ENCODE measurements at regions not wholly inside any gene's neighbourhood (a gene's known extent, or its start where the extent isn't known, plus 50 kb on each side); places are given as distances from the start of the nearest gene placed in this dataset.

DNA sequence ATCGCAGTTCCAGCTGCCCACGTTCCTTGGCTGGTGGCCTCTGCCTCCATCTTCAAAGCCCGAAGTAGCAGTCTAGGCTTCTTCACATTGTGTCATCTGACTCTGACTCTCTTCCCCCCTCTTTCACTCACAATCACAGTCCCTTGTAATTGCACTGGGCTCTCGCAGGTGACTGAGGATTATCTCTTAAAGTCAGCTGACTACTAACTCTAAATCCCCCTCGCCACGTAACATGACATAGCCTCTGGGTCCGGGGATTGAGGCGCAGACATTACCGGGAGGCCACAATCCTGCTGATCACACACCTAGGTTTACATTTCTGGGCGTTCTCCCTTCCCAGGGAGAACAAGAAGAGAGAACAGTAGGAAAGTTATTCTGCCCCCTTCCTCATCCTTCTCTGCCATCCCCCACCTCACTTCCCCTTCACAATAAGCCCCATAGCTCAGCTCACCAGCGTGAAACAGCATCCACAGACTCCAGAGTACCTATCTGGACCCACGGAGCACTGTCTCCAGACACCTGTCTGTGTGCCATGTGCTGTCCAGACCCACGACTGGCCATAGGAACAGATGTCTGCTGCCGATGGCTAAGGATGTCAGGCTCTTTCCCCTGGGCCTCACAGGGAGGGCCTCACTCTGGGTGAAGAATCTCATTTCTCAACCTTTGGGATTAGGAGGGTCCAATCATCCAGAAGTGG lies 64.3 kb upstream of the FZD7 start:
- DNase-seq: no peak

DNA sequence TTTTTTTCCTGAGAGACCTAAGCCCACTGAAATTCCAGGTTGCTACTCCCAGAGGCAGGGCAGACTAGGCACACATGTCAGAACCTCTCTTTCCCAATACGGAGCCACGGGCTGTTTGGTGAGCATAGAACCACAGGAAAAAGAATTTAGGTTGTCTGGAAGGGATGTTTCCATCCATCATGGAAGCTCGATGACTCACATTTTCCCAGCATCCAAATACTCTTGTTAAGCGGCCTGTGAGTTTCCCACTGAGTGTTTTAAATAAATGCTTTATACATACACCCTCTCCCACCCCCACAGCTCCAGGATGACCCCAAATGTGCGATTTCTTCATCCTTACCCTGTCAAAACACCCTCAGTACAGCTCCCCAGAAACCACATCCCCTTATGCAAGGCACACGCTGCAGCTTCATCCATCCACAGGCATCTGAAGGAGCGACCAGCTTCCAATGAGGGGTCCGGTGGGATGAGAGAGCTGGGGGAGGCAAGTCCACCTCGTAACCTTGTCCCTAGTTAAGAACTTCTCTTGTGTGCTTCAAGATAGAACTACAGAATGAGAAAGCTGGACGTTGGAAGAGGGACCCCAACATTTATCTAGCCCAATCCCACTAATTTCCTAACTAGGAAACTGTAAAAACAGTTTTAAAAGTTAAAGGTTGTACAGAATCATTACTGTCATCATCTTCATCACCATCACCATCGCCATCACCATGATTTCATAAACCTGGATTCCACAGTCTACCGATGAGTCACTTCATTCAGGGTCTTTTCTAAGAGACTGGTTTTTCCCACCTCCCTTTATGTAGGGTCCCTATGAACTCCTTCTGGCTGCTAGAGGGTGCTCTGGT lies 63.5 kb upstream of the FZD7 start:
- DNase-seq: no peak

DNA sequence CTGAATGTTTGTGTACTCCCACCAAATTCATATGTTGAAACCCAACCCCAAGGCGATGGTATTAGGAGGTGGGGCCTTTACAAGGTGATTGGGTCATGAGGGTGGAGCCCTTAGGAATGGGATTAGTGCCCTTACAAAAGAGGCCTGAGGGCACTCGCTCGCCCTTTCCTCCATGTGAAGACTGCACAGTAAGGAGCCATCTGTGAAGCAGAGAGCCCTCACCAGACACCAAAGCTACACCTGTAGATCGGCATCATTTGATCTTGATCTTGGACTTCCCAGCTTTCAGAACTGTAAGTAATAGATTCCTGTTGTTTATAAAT lies 62.9 kb upstream of the FZD7 start:
- no peak for DNase-seq

DNA sequence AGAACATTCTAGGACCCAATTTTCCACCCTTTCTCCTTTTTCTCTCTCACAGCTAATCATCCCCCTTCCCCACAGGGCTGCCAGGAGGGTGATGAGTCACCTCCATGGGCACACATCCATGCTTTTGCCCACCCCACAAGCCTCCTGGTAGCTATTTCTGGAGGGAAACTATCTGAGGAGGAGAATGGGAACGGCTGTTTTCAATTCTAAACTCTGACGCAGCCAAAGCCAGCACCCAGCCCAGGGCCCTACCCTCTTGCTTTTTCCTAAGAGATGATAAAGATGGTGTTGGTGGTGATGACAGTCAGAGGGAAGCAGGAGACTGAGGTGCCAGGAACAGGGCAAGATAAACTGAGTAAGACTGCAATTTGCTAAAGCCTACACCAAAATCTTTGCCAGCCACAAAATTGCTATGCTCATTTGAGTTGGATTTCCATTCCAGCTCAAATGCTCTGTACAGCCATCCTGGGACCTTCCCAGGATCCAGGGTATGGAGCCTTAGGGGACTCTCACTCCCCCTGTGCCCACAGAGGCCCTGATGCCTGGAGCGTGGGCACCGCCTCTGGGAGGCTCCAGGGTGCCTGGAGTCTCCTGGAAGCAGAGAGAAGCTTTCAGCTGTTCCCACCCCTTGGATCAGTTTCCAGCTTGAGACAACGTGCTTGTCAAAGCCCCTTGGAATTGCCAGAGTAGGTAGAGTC lies 62.0 kb upstream of the FZD7 start:
- DNase-seq: no peak

DNA sequence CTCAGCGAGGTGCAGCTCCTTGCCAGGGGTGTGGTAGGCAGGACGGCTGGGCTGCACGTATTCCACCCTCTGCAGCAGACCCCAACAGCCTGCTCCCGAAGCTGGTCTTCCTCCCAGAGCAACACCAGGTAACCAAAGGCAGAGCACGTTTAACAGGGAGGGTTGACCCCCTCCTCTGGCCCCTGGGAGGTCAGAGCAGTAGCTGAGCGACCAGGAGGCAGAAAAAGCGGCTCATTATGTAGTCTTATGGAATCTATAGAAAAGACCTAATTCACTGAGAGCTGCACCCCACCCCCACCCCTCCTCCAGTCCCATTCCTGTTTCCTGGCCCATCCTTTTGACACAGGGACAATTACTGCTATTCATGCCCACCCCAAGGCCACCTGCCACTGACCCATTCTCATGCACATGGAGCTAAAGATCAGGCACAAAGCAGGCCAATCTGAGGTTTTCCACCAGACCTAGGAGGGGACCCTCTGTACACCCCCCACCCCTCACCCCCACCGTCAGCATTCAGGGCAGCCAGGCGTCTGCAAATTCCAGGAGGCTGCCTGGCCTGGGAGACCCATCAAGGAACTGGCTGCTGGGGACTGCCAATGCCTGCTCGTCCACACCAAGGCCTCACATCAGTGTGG lies 60.9 kb upstream of the FZD7 start:
- no peak for DNase-seq

DNA sequence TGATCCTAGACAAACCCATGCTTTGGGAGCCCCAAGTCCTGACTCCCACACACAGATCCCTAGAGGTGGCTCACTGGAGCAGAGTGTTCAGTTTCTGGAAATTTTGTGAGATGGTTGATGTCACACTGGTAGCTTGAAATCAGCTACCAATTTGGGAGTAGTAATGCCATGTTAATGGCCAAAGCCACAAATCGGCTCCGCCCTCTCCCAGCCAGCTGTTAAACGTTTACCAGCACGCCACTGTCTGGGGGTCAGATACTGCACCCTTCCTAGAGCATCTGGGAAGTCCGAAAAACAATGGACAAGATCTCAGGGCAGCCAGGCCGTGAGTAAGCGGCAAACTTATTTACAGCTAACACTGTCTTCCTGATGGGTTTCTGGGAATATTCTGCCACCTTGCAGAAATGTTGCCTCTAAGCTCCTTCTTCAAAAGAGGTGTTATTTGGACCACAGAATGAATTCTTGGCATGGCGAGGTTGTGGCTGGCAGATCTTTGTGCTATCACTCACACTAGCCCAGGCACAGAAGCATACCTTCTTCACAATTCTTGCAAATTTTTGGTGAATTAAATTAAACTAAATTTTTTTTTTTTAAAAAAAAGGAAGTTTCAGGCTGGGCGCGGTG lies 60.2 kb upstream of the FZD7 start:
- no peak for DNase-seq

DNA sequence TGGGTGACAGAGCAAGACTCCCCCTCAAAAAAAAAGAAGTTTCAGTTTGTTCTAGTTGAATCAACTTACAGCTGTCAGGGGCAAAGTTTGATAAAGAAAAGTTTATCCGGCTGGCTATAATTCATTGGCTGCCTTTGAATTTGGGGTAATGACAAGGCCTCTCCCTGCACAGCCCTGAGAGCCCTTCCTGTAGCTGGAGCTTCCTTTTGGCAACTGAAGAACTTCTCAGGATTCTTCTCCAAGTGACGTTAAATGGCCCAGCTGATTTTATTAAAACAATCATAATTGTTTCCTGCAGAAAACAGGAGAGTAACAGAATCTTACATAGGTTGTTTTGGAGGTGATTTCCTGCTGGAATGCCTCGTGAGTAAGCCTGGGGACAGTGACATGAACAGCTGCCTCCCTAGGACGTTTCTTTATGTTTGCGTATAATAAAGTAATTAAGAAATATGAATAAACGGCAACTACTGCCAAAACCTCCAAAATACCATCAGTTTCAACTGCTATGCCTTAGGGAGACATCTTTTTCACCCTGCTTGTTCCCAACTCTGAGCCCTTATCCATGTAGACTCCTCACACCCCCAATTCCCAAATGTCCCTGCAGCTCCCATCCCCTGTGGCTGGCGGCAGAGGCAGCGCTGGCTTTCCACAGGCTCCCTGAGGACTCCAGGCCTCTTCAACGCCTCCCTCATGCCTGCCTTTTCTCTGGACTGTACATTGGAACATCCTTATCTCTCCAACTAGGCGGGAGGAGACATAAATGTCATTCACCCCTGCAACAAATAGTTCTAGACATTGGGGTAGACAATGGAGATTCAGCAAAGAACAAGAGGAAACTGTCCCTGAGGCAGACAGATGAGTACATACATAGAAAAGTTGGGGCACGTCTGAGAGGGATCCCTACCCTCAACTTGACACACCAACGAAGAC lies 59.2 kb upstream of the FZD7 start:
- no peak for DNase-seq

DNA sequence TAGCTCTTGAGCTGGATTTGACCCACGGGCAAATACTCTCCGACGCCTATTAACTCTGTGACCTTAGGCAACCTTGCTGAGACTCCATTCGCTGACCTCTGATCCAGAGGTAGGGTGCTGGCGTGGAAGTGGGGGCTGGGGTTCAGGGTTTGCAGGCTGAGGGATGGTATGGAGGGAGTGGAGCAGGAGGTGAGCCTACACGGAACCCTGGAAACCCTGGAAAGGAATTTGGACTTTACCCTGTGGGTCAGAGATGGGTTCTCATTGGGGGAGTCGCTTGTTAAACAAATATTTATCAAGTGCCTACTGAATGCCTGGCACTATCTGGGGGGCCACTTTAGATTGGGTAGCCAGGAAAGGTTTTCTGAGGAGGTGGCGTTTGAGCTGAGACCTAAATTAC lies 58.2 kb upstream of the FZD7 start:
- DNase-seq: no peak

DNA sequence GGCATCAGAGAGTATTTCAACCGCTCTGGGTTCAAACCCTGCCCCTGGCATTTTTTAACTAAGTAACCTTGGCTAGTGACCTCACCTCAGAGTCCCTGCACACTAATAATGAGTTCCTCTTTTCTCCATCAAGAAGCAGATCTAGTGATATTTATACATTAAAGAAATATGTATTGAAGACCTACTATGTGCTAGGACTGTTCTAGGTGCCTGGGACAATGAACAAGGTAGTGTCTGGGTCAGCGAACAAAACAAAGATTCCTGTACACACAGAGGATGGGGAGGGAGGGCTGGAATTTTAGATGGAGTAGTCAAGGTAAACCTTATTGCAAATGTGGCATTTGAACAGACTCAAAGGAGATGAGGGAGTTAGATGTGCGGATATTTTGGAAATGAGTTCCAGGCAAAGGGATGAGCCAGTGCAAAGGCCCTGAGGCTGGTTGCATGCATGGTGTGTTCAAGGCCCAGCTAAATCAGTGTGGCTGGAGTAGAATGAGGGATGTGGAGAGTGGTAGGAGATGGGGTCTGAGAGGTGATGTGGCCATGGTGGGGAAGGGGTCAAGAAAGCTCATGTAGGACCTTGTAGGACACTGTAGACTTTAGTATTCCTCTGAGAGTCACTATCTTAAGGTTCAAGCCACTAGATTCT lies 57.6 kb upstream of the FZD7 start:
- DNase-seq: no peak

DNA sequence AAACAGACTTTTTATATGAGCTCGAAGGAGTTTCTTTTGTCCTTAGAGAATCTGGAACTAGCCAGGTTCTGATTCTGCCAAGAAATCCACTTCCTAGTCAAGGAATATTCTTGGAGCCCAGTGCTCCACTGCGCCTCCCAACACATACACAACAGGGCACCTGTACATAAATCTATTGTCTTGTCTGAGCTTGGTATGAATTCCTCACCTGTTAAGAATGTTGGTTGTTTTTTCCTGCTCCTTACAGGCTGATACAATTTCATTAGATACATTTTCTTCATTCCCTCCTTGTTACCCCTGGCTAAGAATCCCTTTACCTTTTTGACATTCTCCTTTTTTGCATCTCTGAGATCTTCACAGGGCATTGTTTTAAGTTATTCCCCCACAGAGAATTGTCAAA lies 56.0 kb upstream of the FZD7 start:
- DNase-seq: no peak

DNA sequence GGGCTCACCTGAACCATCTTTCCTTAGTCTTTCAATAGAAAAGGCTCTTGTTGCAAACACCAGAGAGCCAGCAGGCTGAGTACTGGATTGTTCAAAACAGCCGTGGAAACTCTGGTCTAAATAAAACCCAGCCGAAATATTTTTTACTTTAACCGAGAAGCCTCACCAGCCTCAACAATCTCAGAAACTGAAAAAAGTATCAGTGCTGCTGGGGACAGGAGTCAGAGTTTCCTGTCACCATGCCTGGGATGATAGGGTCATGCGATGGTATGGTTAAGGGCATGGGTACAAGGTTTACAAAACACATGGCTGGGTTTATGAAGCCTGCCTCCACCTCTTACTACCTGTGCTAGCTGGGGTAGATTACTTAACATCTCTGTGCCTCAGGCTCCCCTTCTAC lies 55.3 kb upstream of the FZD7 start:
- DNase-seq: no peak

DNA sequence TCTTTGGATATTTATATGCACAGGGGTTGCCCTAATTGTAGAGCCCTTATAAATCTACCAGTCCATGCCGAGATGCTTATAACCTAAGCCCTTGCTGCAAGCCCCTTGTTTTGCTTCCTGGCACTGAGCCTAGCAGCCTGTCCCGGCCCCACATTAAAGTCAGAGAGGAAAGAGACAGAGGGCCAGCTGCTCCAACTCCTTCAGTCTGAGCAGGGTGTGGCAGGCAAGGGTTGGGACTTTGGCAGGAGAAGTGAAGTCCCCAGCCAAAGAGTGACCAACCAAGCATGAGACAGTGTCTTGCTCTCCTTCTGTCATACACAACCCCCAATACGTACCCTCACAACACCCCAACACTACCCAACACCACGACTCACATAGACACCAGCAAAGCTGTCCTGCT lies 54.7 kb upstream of the FZD7 start:
- peak; percentile 98 for DNase-seq

DNA sequence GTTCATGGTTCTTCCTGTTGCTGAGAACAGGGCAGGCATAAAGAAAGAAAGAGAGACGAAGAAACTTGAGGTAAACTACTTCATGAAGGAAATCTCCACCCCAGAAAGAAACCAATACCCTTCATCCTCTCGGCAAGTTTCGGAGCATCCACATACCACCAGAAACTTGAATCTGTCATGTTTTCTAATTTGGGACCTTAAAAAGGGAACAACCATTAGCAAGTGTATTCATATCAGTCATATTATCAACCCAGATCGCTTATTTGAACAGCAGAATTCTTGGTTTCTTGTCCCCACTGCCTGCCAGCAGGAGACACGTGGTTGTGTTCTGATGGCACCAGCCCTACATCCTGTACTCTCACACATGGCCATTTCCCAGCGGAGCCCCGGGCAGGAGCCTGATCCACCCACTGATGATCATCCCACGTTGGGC lies 53.2 kb upstream of the FZD7 start:
- no peak for DNase-seq

DNA sequence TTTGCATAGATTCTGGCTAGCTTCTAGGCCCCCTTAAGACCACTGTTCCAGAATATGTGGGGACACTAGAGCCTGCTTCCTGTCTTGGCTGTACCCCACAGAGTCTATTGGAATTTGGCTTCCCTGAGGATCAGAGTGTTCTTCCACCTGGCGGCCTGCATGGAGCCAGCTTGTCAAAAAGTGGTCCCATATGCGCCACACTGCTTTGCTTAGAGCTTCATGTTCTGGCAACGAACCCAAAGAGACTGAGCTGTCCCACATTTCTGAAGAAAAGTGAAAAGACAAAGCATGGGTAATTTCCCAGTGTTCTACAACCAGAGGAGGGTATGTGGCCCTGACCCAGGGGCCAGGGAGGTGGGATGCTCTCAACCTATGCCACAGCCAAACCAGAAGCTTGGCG lies 52.7 kb upstream of the FZD7 start:
- DNase-seq: no peak

DNA sequence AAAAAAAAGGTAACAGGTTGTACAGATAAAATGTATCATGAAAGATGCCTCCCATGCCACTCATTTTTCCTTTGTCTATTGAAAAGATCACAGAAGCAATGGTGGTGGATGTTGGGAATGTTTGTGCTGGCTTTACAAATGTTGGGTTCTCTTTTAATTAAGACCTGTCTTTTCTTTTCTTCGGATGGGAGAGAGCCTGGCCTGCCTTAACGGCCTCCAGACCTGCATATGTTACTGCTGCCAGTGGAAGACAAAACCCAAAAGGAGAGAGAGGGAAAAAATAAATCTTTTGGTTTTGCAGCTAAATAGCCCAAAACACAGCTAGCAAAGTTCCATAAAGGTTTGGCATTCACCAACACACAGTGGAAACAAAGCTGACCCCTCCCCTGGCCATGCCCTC lies 50.5 kb upstream of the FZD7 start:
- DNase-seq: no peak

DNA sequence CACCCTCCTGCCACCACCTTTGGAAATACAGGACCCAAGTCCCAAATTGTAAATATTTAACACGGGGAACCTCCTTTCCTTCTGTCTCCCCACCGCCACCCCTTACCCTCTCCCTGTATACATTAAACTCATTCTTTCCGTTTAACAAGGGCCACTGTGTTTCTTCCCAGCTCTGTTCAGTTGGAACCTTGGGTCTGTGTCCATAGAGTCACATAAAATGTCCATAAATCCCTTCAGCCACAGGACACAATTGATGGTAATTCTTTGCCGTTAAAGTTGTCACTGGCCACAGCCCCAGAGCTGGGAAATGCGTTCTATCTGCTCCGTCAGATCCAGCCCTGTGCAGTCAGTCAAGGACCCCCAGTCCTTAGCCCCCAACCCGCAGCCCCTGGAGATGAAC lies 49.9 kb upstream of the FZD7 start:
- no peak for DNase-seq

Measured in DMS79 treated with DMSO at 0.1 percent for 48 hours (cell line).